ENCODE measurements at regions not wholly inside any gene's neighbourhood (a gene's known extent, or its start where the extent isn't known, plus 50 kb on each side); places are given as distances from the start of the nearest gene placed in this dataset.
A peak's percentile ranks its signal among the peaks of the same experiment; 100 is the strongest.
"Not testable (repeated sequence)": the region's sequence is repeated elsewhere in the genome, so short reads cannot be mapped to it uniquely, and the experiment has no call there.

DNA sequence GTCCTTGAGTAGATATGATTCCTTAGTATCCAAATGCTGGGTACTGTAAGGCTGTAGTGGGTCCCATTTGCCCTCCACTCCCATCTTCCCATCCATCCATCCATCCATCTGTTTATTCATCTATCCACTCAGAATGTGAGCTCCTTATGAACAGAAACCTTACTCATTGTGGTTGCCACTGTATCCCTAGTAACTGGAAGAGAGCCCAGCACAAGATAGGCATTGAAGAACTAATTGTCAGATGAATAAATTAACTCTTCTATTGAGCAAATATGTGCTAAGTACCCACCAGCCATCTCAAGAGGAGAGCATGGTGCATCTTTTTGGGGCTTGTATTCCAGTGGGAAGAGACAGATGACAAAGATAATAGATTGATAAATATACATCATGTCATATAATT, 86.4 kb upstream of the SEZ6L start:
- DNase-seq: no peak

DNA sequence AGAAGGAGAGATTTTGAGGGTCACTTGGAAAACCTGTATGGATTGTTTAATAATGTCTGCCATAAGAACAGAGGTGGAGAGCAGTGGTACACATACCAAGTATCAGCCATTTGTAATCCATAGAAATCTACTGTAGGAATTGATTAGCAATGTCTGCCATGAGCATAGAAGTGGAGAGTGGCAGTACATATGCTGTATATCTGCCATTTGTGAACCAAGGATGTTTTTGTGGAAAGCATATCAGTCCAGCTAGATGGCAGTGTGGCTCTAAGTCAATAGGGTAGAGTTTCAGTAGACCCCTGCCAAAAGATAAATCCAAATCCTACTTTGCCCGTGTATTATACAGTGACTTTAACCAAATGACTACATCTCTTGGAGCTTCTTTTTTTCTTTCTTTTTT, 82.9 kb upstream of the SEZ6L start:
- DNase-seq: peak; percentile 26

DNA sequence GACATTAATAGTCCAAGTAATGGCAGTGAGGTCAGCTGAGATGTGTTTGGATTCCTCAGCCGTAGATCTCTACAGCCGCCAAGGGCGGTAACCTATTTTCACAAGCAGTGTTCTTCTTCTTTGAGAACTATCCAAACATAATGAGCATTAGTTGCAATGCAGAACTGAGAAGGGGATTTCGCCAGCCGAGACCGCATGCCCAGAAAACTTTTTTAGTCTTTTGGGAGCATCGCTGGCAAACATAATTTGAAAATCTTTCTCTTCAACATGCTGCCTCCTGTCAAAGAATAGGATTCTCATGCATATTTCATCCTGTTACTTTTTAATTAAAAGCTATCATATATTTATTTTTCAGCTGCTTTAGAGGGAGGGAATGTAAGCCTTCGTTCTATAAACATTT, 81.4 kb upstream of the SEZ6L start:
- DNase-seq: no peak

DNA sequence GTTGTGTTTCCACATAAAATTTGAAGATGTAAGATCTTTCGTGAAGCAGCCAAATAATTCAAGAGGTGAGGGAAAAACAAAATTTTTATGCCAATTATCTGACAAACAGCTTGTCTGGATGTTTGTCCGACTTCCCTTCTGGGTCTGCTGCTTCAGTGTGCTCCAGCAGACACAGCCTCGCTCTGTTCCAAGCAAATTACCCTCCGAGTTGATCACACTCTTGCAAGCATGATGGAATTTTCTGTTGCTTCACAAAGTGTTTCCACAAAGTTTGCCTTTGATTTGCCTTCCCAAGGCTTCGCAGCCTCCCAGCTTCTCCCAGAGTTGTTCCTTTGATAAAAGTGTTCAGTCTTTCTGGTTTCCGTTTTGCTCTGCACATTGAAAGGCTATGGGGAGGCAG, 78.4 kb upstream of the SEZ6L start:
- DNase-seq: no peak

DNA sequence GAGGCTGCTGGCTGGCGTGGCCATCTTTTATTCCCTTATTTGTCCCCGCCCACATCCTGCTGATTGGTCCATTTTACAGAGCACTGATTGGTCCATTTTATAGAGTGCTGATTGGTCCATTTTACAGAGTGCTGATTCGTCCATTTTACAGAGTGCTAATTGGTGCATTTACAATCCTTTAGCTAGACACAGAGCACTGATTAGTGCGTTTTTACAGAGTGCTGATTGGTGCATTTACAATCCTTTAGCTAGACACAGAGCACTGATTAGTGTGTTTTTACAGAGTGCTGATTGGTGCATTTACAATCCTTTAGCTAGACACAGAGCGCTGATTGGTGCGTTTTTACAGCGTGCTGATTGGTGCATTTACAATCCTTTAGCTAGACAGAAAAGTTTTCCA, 74.8 kb upstream of the SEZ6L start:
- DNase-seq: not testable (repeated sequence)

DNA sequence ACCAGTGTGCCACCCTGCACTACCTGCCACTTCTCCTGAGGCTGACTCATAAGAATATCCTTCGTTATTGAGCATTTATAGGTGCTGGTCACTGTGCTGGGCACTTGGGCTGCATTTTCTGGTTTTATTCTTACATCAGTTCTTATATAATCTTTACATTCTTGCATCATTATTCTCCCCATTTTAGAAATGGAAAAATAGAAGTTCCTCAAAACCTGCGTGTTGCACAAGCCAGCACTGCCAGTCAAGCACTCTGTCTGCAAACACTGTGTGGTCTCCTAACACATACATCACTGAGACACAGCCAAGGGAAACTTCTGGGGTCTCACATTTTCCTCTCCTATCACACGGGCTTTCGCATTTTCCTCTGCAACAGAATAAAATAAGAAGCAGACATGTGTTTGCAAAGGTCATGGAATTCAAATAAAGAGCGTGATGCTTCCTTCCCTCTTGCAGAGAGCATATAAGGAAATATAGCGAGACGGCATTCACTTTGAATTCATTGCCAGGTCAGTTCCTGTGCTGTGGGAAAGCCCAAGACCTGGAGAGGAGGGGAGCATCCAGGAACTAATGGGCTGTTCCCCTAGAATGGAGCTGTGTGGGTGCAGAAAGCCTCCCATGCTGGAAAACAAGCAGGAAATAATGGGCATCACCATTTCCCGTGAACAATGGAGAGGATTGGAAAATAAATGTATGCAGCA, 73.9 kb upstream of the SEZ6L start:
- no peak for DNase-seq

DNA sequence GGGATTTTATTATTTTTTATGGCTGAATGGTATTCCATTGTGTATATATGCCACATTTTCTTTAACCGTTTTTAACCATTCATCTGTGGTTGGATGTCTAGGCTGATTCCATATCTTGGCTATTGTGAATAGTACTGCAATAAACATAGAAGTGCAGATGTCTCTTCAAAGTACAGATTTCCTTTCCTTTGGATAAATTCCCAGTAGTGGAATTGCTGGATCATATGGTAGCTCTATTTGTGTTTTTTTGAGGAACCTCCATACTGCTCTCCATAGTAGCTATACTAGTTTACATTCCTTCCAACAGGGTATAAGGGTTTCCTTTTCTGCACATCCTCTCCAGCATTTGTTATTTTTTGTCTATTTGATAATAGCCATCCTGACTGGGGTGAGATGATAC, 71.9 kb upstream of the SEZ6L start:
- no peak for DNase-seq

DNA sequence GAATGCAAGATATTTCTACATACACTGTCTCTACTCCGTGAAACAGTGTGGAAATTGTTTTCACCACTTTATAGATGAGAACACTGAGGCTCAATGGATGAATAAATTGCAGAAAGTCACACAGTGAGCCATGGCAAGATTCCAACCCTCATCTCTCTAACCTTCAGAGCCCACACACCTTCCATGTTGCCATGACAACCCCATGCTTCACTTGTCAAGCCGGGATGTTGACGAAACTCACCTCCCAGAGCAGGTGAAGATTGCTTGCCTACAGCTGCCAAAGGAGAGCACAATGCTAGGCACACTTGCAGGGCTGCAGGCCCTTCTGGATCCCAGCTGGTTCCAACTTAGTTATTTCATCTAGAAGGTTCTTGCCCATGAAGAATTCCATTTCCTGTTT, 71.4 kb upstream of the SEZ6L start:
- no peak for DNase-seq

DNA sequence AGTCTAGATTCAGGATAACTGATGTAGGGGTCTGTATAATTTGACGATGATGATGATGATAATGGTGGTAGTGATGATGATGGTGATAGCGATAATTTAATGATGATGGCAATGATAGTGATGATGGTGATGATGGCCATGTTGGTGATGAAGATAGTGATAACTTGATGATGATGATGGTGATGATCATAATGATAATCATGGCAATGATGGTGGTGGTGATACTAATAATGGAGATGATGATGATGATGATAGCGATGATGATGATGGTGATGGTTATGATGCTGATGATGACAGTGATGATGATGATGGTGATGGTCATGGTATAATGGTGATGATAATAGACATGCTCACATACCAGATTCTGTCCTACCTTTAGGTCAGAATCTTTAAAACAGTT, 66.2 kb upstream of the SEZ6L start:
- DNase-seq: no peak

DNA sequence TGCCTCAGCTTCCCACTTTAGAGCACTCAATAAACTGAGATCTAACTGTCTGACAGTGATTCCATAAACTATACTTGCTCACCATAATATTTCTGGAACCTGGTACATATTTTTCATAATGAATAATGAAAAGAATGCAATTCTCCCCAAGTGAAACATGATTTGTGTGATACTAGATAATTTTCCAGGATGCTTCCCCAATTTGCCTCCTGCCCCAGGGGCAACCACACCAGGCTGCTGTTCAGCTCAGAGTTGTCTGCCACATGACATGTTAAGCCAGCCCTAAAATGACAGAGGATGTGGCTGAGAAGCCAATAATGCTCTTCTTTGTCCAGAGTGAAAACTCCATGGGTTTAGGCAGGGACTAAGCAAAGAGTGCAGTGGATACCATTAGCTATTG, 62.9 kb upstream of the SEZ6L start:
- no peak for DNase-seq

DNA sequence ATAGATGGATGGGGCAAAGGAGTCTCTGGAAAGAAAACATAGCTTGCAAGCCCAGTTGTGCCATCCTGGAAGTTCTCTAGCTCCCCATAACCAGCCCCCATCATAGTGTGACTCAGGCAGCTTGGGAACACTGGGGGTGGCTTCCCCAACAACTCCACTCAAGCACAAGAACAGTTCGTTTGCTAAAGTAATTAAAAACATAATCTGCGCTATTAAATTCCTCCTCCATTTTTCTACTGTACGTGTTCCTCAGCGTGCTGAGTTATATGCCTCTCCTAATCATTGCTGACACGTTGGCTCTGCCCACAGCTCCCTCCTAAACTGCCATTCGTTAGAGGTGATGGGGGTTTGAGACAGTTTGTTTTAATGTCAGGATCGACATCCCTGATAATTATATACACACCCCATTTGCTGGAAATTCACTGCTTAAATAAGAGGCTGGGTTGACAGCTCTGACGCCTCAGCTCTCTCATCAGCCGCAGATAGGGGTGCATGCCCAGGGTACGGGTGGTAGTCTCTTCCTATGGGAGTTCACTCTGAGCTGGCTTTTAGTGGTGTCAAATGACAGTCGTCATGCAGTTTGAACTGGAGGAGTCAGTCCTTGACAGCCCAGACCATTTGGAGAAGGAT, 59.5 kb upstream of the SEZ6L start:
- no peak for DNase-seq

DNA sequence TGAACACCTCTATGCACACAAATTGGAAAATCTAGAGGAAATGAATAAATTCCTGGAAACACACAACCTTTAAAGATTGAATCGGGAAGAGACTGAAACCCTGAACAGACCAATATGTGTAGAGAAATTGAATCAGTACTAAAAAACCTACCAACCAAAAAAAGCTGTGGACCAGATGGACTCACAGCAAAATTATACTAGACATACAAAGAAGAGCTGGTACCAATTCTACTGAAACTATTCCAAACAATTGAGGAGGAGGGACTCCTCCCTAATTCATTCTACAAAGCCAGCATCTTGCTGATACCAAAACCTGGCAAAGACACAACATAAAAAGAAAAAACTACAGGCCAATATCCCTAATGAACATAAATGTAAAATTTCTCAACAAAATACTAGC, 54.4 kb upstream of the SEZ6L start:
- DNase-seq: no peak

DNA sequence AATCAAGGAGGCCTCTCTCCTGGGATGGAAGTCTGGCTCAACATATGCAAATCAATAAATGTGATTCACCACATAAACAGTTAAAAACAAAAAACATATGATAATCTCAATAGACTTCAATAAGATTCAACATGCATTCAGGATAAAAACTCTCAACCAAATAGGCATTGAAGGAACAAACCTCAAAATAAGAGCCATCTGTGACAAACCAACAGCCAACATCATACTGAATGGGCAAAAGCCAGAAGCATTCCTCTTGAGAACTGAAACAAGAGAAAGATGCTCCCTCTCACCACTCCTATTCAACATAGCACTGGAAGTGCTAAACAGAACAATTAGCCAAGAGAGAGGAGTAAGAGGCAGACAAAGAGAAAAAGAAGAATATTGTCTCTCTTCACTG, 54.0 kb upstream of the SEZ6L start:
- DNase-seq: no peak
